K562 (cell line): ENCODE measurements at regions not wholly inside any gene's neighbourhood (a gene's known extent, or its start where the extent isn't known, plus 50 kb on each side); places are given as distances from the start of the nearest gene placed in this dataset.

Experiments
- ATAC-seq: fragments of 200-7000 bp; cut with Tn5 transposase; 3 replicates; pipeline ENCODE4 v1.9.1; 2020; ENCODE audit warnings: moderate library complexity
- BruUV-seq: library from RNA; stranded (reverse); fragments of 400-500 nt; replicated peaks from 2 replicates; lab custom pipeline; 2021; lab: Mats Ljungman, UMichigan
- CTCF ChIA-PET: fragments of 300-600 bp; formaldehyde crosslinking; extraction: SDS; loops from one replicate; lab custom pipeline; 2021; ENCODE audit warnings: low intra/inter-chr PET ratio; lab: Yijun Ruan, JAX
- POLR2A ChIA-PET: fragments of 300-600, 350-650 bp; sonication (Branson Sonifier 250); formaldehyde crosslinking; extraction: SDS; loops from one replicate; lab custom pipeline; 2021; ENCODE audit warnings: antibody characterized with exemption, inconsistent platforms; lab: Yijun Ruan, JAX
- DNase-seq, 4 experiments: peaks; one replicate each; pipeline versions ENCODE4 v3.0.0 to v3.0.0-alpha.2; 2011 to 2018; ENCODE audit warnings: low spot score in 3 of 4, mixed read lengths in 3 of 4; ENCODE audit errors: extremely low read depth in 1 of 4
- FAIRE-seq: peaks from 2 replicates; lab custom pipeline; 2011; peaks lifted over from hg19 to GRCh38; lab: Jason Lieb, UNC
- H2AFZ ChIP-seq: 2 replicates; pipeline ENCODE4 v1.6.0; 2011; ENCODE audit warnings: low read depth, low read length, control low read depth, inconsistent platforms
- H3K27ac ChIP-seq: fragments of 200-600 bp; 3 replicates; pipeline ENCODE4 v1.8.0; 2011; ENCODE audit warnings: low read depth, mild to moderate bottlenecking, control low read depth, inconsistent platforms, low read length, moderate library complexity, mixed read lengths; ENCODE audit errors: extremely low read depth
- H3K27me3 ChIP-seq, 2 experiments: fragments of 300-600 bp in 1 of 2; 2 replicates in 1 of 2; 3 replicates in 1 of 2; pipeline versions ENCODE4 v1.6.0 to v1.8.0; 2011; ENCODE audit warnings: inconsistent platforms in 2 of 2, low read length in 2 of 2, mild to moderate bottlenecking in 1 of 2, mixed read lengths in 1 of 2, moderate library complexity in 1 of 2; ENCODE audit not compliant: control insufficient read depth in 2 of 2, insufficient read depth in 2 of 2
- H3K36me3 ChIP-seq: fragments of 300-600 bp; 3 replicates; pipeline ENCODE4 v1.8.0; 2011; ENCODE audit warnings: mild to moderate bottlenecking, low read length, inconsistent platforms; ENCODE audit not compliant: control insufficient read depth, insufficient read depth
- H3K4me1 ChIP-seq, 2 experiments: fragments of 200-600 bp in 1 of 2; replicated peaks in 1 of 2; 2 replicates in 1 of 2; 3 replicates in 1 of 2; pipeline versions ENCODE4 v1.5.1 to v1.8.0; 2011; ENCODE audit warnings: inconsistent platforms in 2 of 2, low read length in 2 of 2, mild to moderate bottlenecking in 1 of 2, mixed read lengths in 1 of 2, moderate library complexity in 1 of 2; ENCODE audit not compliant: control insufficient read depth in 2 of 2, insufficient read depth in 2 of 2
- H3K4me2 ChIP-seq: 2 replicates; pipeline ENCODE4 v1.6.1; 2011; ENCODE audit warnings: low read length, control low read depth, inconsistent platforms, mixed read lengths; ENCODE audit not compliant: insufficient read depth
- H3K4me3 ChIP-seq: fragments of 200-600 bp; sonication (generic), shearing (Covaris generic); 2 replicates; pipeline ENCODE4 v1.5.1; 2016; ENCODE audit warnings: control low read depth, inconsistent platforms
- H3K79me2 ChIP-seq: fragments of 200-600 bp; 3 replicates; pipeline ENCODE4 v1.8.0; 2011; ENCODE audit warnings: low read length, inconsistent platforms; ENCODE audit not compliant: control insufficient read depth, insufficient read depth
- H3K9ac ChIP-seq, 2 experiments: 2 replicates each; pipeline versions ENCODE4 v1.6.0 to v1.6.1; 2011; ENCODE audit warnings: low read depth in 2 of 2, low read length in 2 of 2, control low read depth in 1 of 2, inconsistent platforms in 1 of 2, mild to moderate bottlenecking in 1 of 2, mixed read lengths in 1 of 2; ENCODE audit not compliant: insufficient read depth in 1 of 2
- H3K9me1 ChIP-seq: one replicate; pipeline ENCODE4 v1.6.0; 2011; ENCODE audit warnings: inconsistent platforms, mild to moderate bottlenecking, low read length, moderate library complexity; ENCODE audit not compliant: control insufficient read depth, insufficient read depth
- H3K9me3 ChIP-seq: replicated peaks from 2 replicates; pipeline ENCODE4 v1.5.1; 2011; ENCODE audit warnings: low read depth, low read length, inconsistent platforms; ENCODE audit not compliant: control insufficient read depth, insufficient read depth
- H4K20me1 ChIP-seq: replicated peaks from 2 replicates; pipeline ENCODE4 v1.6.1; 2011; ENCODE audit warnings: low read length, inconsistent platforms, mixed read lengths; ENCODE audit not compliant: control insufficient read depth, insufficient read depth
- ASH1L ChIP-seq: fragments of 450-650 bp; IDR thresholded peaks from 2 replicates; pipeline ENCODE4 v1.6.1; 2018; ENCODE audit warnings: borderline replicate concordance, mild to moderate bottlenecking, low read depth; ENCODE audit not compliant: partially characterized antibody
- ESRRA ChIP-seq: fragments of 450-650 bp; IDR thresholded peaks from 2 replicates; pipeline ENCODE4 v1.6.1; 2014; ENCODE audit warnings: low read depth, mild to moderate bottlenecking, moderate library complexity, borderline replicate concordance
- HEY1 ChIP-seq: fragments of 250-450 bp; sonication (Bioruptor Pico); IDR thresholded peaks from 2 replicates; pipeline ENCODE4 v1.5.0; 2020; ENCODE audit warnings: mild to moderate bottlenecking, moderate library complexity, borderline replicate concordance
- MEIS2 ChIP-seq: fragments of 450-650 bp; IDR thresholded peaks from 2 replicates; pipeline ENCODE4 v1.6.1; 2014; ENCODE audit warnings: mild to moderate bottlenecking; ENCODE audit not compliant: partially characterized antibody
- YY1 ChIP-seq, 3 experiments: IDR thresholded peaks; 2 replicates each; pipeline ENCODE4 v1.6.1; 2011; ENCODE audit warnings: low read length in 2 of 3, mild to moderate bottlenecking in 2 of 3, moderate library complexity in 2 of 3, borderline replicate concordance in 1 of 3, control low read depth in 1 of 3, low read depth in 1 of 3; ENCODE audit not compliant: insufficient read depth in 3 of 3, insufficient replicate concordance in 2 of 3, control insufficient read depth in 1 of 3, insufficient read length in 1 of 3; ENCODE audit errors: extremely low read depth in 1 of 3
- ZNF124 ChIP-seq: sonication (generic); formaldehyde crosslinking; IDR thresholded peaks from 2 replicates; pipeline ENCODE4 v1.8.1; 2022; ENCODE audit warnings: missing genetic modification reagents
- WGBS: fragments of 100-300 bp; shearing (Covaris generic); methylation state at CpG from one replicate; pipeline ENCODE4 v1.1.6; 2016; ENCODE audit warnings: low coverage, mixed read lengths; ENCODE audit not compliant: insufficient coverage; ENCODE audit errors: missing lambda C conversion rate; 5-methylcytosine and 5-hydroxymethylcytosine counted together
- in situ Hi-C: fragments of 300-500 bp; cut with MboI; formaldehyde crosslinking; loops from 4 replicates; pipeline ENCODE4 v1.15.0; 2018; ENCODE audit warnings: inconsistent platforms, mixed read lengths
- intact Hi-C: fragments of 100-400 bp; cut with micrococcal nuclease; formaldehyde crosslinking; loops from 2 replicates; pipeline ENCODE4 v1.14.2; 2022

GRCh38 chr16:52071101-52071500 is 475.8 kb downstream of the TOX3 start:
- ChIA-PET CTCF (no interaction called here), POLR2A (no interaction called here)
- Histone ChIP-seq H3K4me1 (no peaks in the 10 kb centered on the region), H3K9me1 (no peaks in the 10 kb centered on the region), H3K4me2 (no peak overlapping the region), H2AFZ (no peak overlapping the region), H4K20me1 (no peaks in the 10 kb centered on the region), H3K9me3 (no peaks in the 10 kb centered on the region), H3K27me3 (no peaks in the 10 kb centered on the region), H3K79me2 (no peaks in the 10 kb centered on the region), H3K4me3 (no peak overlapping the region), H3K27ac (no peak overlapping the region), H3K36me3 (no peaks in the 10 kb centered on the region), H3K9ac (no peak overlapping the region)
- no TSS peak for BruUV-seq
- TF ChIP-seq YY1 (IDR thresholded peaks at IDR 0.05; ENCODE audit: borderline replicate concordance in 1 of 3, control insufficient read depth in 1 of 3, extremely low read depth in 1 of 3, insufficient read depth in 3 of 3, insufficient read length in 1 of 3, insufficient replicate concordance in 2 of 3, low read depth in 1 of 3, low read length in 2 of 3) (no peak), ASH1L (no peak), ZNF124 (CRISPR knock-in tag) (no peak), MEIS2 (no peak), HEY1 (CRISPR knock-in tag) (no peak), ESRRA (no peak)
- ATAC-seq (no peak), FAIRE-seq (no peak), DNase-seq (no peak)
- in situ Hi-C loops (no loop called here), intact Hi-C loops (no loop called here)
- 1% methylated on average over 4 of the region's 4 CpGs for WGBS
